Natural killer cell (primary cell): ENCODE measurements at regions not wholly inside any gene's neighbourhood (a gene's known extent, or its start where the extent isn't known, plus 50 kb on each side); places are given as distances from the start of the nearest gene placed in this dataset.

ENCODE experiments used
- ATAC-seq, 3 donors: fragments of 150-1000 bp in 2 of 3; fragments of 200-7000 bp in 1 of 3; cut with Tn5 transposase; 1 replicate in 1 of 3; 2 replicates in 2 of 3; pipeline ENCODE4 v1.10.0; 2021; ENCODE audit warnings: mild to moderate bottlenecking in 2 of 3, moderate library complexity in 2 of 3
- DNase-seq, 2 donors: peaks; one replicate each; pipeline versions ENCODE4 v3.0.0 to v3.0.0-alpha.2; 2013 to 2021; ENCODE audit warnings: mixed read lengths in 1 of 2
- H3K27ac ChIP-seq: one replicate; pipeline ENCODE4 v1.5.1; 2013; ENCODE audit warnings: mild to moderate bottlenecking, low read length
- H3K27me3 ChIP-seq: one replicate; pipeline ENCODE4 v1.6.1; 2013; ENCODE audit warnings: low read length; ENCODE audit not compliant: control insufficient read depth, insufficient read depth
- H3K36me3 ChIP-seq: one replicate; pipeline ENCODE4 v1.6.1; 2013; ENCODE audit warnings: low read length; ENCODE audit not compliant: control insufficient read depth, insufficient read depth
- H3K4me1 ChIP-seq: one replicate; pipeline ENCODE4 v1.6.1; 2013; ENCODE audit warnings: low read length; ENCODE audit not compliant: control insufficient read depth, insufficient read depth
- H3K4me3 ChIP-seq: one replicate; pipeline ENCODE4 v1.5.1; 2013; ENCODE audit warnings: low read length
- H3K9me3 ChIP-seq: one replicate; pipeline ENCODE4 v1.6.1; 2013; ENCODE audit warnings: low read length; ENCODE audit not compliant: control insufficient read depth, insufficient read depth
- H3K27ac Mint-ChIP-seq, 2 donors: one replicate each; pipeline ENCODE4 v1.8.0; 2022; ENCODE audit warnings: mild to moderate bottlenecking in 2 of 2, mixed read lengths in 2 of 2, moderate library complexity in 1 of 2
- H3K27me3 Mint-ChIP-seq, 2 donors: one replicate each; pipeline ENCODE4 v1.8.0; 2022; ENCODE audit warnings: low read depth in 2 of 2, mixed read lengths in 2 of 2
- H3K36me3 Mint-ChIP-seq: one replicate; pipeline ENCODE4 v1.8.0; 2022; ENCODE audit warnings: mixed read lengths
- H3K4me1 Mint-ChIP-seq, 2 donors: one replicate each; pipeline ENCODE4 v1.8.0; 2022; ENCODE audit warnings: mixed read lengths in 2 of 2
- H3K4me3 Mint-ChIP-seq: one replicate; pipeline ENCODE4 v1.8.0; 2022; ENCODE audit warnings: mild to moderate bottlenecking, moderate library complexity, mixed read lengths
- H3K9me3 Mint-ChIP-seq, 2 donors: one replicate each; pipeline ENCODE4 v1.8.0; 2022; ENCODE audit warnings: mixed read lengths in 2 of 2
- WGBS: methylation state at CpG from one replicate; pipeline ENCODE4 v1.1.7; 2013; ENCODE audit warnings: missing lambda C conversion rate; ENCODE audit not compliant: insufficient coverage; 5-methylcytosine and 5-hydroxymethylcytosine counted together
- intact Hi-C: fragments of 100-400 bp; cut with micrococcal nuclease; formaldehyde crosslinking; loops from one replicate; pipeline ENCODE4 v1.14.2; 2022
- TF ChIP-seq, protein P1 (sequence below): fragments of 200-600 bp; IDR thresholded peaks from one replicate; pipeline ENCODE4 v1.8.0; 2022; ENCODE audit warnings: antibody characterized with exemption

DNA sequence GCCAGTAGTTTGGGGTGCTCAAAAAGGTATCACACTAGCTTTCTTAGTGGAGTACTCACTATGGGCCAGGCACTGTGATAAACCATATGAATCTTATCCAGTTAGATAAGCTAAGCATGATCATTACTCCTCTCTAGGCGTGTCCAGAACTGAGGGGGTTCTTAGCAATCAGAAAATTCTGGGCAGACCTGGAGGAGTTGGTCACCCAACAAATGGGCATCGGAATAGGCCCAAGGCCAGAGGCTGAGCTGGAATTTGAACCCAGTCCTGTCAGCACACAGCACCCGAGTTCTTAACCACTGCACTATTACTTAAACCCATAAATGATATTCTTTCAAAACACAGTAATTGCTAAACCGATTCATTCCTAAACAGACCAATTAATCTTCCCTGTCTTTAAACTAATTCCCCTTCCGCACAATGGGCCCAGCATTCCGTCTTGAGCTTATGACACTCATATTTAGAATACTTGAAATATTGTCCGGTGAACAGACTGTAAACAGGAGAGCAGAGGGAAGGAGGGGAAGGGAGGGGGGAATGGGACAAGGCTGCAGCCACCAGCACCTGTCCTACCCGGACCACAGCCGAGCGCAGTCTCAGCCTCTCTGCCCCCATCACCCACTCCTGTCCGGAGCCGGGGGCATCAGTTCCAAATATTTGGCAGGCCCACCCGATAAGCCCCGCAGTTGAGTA is 113.0 kb upstream of the GADD45A start:
- Histone ChIP-seq H3K27ac (no peak overlapping the region), H3K4me1 (no peaks in the 10 kb centered on the region), H3K27me3 (no peaks in the 10 kb centered on the region), H3K9me3 (no peaks in the 10 kb centered on the region), H3K36me3 (no peaks in the 10 kb centered on the region), H3K4me3 (no peak overlapping the region)
- TF ChIP-seq, protein P1, sequence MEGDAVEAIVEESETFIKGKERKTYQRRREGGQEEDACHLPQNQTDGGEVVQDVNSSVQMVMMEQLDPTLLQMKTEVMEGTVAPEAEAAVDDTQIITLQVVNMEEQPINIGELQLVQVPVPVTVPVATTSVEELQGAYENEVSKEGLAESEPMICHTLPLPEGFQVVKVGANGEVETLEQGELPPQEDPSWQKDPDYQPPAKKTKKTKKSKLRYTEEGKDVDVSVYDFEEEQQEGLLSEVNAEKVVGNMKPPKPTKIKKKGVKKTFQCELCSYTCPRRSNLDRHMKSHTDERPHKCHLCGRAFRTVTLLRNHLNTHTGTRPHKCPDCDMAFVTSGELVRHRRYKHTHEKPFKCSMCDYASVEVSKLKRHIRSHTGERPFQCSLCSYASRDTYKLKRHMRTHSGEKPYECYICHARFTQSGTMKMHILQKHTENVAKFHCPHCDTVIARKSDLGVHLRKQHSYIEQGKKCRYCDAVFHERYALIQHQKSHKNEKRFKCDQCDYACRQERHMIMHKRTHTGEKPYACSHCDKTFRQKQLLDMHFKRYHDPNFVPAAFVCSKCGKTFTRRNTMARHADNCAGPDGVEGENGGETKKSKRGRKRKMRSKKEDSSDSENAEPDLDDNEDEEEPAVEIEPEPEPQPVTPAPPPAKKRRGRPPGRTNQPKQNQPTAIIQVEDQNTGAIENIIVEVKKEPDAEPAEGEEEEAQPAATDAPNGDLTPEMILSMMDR, result no peak
- no peak for DNase-seq
- no peak overlapping the region for H3K4me3 Mint-ChIP-seq
- H3K9me3 Mint-ChIP-seq, result no peaks in the 10 kb centered on the region
- H3K36me3 Mint-ChIP-seq, result no peaks in the 10 kb centered on the region
- intact Hi-C loops, result no loop called here
- ATAC-seq, result no peak
- 91% methylated on average over 14 of the region's 14 CpGs for WGBS
- H3K27ac Mint-ChIP-seq, result no peak overlapping the region
- peaks cover 0 to 3% of the 10 kb centered on the region in 2 donors for H3K27me3 Mint-ChIP-seq
- H3K4me1 Mint-ChIP-seq, result no peaks in the 10 kb centered on the region

DNA sequence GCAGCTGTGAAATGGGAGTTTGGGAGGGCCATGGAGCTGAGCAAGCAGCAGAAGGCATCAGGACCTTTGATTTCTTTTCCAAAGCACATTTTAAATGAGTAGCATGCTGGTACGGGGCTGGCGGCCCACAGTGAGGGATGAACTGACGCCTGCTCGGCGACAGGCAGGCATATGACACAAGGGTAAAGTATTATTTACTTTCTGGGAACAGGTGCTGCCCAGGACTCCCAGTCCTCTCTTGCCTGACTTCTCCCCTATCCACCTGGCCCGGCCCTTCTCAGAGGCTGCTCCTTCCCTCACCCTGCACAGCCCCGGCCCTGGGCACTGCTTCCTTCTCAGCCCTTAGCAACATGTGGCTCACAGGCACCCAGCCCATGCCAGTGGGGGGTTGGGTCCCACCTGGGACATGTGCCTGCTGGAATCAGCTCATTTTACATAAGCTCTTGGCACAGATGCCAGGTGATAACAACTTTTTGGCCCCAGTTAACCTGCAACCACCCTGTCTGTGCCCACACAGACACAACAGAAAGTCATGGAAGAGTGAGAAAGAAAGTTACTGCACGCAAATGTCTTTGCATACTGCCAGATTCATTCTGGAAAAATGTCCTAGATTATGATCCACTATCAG is 112.3 kb upstream of the GADD45A start:
- Histone ChIP-seq H3K27ac (no peak overlapping the region), H3K9me3 (no peaks in the 10 kb centered on the region), H3K4me1 (no peaks in the 10 kb centered on the region), H3K4me3 (no peak overlapping the region), H3K27me3 (no peaks in the 10 kb centered on the region), H3K36me3 (no peaks in the 10 kb centered on the region)
- ATAC-seq (no peak), DNase-seq (no peak)
- Mint-ChIP-seq H3K27ac (no peak overlapping the region), H3K4me3 (no peak overlapping the region), H3K4me1 (no peaks in the 10 kb centered on the region), H3K9me3 (no peaks in the 10 kb centered on the region), H3K27me3 (peaks cover 0 to 3% of the 10 kb centered on the region in 2 donors), H3K36me3 (no peaks in the 10 kb centered on the region)
- TF ChIP-seq, protein P1, result no peak
- intact Hi-C loops, result no loop called here
- WGBS, result 82% methylated on average over 8 of the region's 8 CpGs

DNA sequence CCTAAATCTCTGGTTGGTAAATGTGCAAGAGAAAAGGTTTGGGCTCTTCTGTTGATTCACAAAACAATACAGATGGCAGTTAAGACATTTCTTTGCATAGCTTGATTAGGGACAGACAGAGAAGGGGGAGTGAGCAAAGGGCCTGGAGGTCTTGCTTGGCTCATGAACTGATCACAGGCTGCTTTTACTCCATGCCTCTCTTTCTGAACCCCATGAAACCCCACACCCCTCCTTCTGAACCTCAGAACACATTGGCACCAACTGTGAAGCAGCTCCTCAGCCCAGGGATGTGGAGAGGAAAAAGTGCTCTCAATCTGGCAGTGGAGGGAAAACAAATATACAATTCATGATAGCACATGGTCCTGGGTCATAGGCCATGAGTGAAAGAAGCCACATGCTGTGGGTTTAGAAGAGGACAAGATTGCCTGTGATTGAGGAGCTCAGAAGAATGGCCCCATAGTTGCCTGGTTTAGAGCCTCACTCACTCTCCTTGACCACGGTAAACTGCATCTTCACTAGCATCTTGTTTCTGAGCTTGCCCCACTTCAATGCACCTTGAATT is 111.6 kb upstream of the GADD45A start:
- Histone ChIP-seq H3K4me1 (no peaks in the 10 kb centered on the region), H3K27me3 (no peaks in the 10 kb centered on the region), H3K9me3 (no peaks in the 10 kb centered on the region), H3K36me3 (no peaks in the 10 kb centered on the region), H3K4me3 (no peak overlapping the region), H3K27ac (no peak overlapping the region)
- Mint-ChIP-seq H3K4me1 (no peaks in the 10 kb centered on the region), H3K36me3 (no peaks in the 10 kb centered on the region), H3K27me3 (peaks cover 0 to 5% of the 10 kb centered on the region in 2 donors), H3K4me3 (no peak overlapping the region), H3K27ac (no peak overlapping the region), H3K9me3 (no peaks in the 10 kb centered on the region)
- TF ChIP-seq, protein P1, result no peak
- 80% methylated on average over 1 of the region's 1 CpG for WGBS
- no peak for DNase-seq
- no peak for ATAC-seq
- intact Hi-C loops, result no loop called here
